HK-2 (cell line): ENCODE measurements at regions not wholly inside any gene's neighbourhood (a gene's known extent, or its start where the extent isn't known, plus 50 kb on each side); places are given as distances from the start of the nearest gene placed in this dataset.
"Not testable (repeated sequence)": the region's sequence is repeated elsewhere in the genome, so short reads cannot be mapped to it uniquely, and the experiment has no call there.

Experiments
- DNase-seq: peaks from one replicate; pipeline ENCODE4 v3.0.0-alpha.2; 2018; ENCODE audit not compliant: unreplicated experiment

DNA sequence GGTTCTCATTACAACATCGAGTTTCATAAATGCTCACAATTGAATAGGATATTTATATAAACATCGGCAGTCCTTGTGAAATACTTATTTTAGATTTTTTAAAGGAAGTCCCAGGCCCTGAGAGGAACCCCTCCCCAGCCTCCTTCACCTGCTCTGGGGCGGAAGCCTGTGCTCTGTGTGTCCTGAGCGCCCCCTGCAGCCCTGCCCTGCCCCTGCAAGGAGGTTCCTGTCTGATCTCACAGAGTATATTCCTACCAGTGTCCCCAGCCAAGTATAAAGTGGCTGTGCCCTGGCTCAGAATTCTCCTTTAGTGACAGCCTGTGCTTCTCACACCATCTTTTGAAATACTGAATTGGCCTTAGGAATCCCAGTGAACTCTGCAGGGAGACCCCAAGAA, 659.5 kb downstream of the TMEM121 start:
- DNase-seq: no peak

DNA sequence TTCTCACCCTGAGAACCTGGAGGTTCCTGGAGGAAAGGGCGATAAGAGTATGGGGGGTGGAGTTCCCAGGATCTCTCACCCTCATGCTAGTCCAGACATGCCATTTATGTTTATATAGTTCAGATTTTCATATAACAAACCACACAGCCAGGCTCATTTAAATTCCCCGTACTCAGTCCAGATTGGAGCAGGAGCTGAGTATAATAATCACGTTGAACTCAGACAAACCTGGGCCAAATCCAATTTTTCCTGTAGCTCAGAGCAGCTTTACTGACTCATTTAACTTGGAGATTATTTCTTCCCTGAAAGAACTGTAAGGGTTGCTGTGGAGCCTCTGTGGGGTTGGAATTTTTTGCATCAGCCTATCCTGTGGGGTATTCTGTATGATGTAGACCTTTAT, 660.8 kb downstream of the TMEM121 start:
- DNase-seq: no peak

DNA sequence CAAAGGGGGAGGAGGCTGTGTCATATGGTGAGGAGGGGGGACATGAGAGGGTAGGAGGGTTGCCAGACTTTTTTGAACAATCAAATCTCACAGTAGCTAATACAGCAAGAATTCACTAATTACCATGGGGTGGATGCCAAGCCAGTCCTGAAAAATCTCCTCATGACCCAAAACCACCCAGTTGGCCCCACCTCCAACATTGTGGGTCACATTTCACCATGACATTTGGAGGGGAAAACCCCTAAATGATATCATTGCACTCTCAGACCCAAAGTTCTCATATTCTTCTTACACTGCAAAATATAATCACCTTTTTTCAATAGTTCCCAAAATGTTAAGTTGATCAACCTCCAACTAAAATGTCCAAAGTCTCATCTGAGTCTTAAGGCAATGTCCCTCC, 666.3 kb downstream of the TMEM121 start:
- DNase-seq: not testable (repeated sequence)

DNA sequence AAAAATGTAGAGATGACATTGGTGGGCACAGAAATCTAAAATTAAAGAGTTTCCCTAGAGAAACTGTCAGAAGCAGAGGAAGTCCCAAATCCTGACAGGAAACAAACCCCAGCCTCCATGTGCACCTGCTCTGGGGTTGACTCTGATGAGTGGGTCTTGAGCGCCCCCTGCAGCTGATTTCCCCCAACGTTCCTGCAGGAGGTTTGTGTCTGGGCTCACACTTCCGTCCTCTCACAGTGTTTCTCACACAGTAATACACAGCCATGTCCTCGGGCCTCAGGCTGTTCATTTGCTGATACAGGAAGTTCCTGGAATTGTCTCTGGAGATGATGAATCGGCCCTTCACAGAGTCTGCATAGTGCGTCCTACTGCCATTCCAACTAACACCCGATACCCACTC, 670.1 kb downstream of the TMEM121 start:
- not testable (repeated sequence) for DNase-seq

DNA sequence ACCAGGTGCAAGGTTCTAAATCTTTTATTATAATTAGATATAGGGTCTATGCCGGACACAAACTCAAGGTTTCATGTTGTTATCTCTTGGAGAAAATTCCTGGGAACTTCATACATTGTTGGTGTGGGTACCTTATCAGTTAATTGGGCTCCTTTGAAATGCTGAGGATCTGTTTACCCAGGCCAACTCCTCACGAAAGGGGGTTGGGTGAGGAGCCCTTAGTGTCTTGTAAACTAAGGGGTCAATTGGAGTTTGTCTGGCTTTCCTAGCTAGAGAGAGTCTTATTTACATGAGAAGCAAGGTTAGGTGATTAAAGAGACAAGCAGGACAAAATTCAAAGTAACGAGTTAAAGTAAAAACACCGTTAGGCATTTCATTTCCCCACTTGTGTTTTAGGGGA, 670.9 kb downstream of the TMEM121 start:
- not testable (repeated sequence) for DNase-seq

DNA sequence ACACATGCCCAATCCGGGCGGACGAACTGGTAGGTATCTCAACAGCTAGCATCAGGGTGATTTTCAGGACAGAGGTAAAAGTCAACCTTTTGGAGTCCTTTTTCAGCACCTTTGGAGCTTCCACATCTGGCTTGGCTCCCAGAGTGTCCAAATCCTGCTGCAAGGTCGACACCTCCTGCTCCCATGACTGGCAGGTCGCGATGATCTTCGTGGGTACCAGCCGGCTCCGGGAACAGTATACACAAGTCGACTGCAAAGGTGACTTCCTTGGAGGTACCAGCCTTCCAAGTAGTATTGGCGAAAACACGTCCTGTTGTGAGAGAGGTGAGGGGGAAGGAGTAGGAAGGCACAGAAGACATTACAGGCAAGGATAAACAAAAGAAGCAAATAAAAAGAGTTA, 672.7 kb downstream of the TMEM121 start:
- DNase-seq: no peak

DNA sequence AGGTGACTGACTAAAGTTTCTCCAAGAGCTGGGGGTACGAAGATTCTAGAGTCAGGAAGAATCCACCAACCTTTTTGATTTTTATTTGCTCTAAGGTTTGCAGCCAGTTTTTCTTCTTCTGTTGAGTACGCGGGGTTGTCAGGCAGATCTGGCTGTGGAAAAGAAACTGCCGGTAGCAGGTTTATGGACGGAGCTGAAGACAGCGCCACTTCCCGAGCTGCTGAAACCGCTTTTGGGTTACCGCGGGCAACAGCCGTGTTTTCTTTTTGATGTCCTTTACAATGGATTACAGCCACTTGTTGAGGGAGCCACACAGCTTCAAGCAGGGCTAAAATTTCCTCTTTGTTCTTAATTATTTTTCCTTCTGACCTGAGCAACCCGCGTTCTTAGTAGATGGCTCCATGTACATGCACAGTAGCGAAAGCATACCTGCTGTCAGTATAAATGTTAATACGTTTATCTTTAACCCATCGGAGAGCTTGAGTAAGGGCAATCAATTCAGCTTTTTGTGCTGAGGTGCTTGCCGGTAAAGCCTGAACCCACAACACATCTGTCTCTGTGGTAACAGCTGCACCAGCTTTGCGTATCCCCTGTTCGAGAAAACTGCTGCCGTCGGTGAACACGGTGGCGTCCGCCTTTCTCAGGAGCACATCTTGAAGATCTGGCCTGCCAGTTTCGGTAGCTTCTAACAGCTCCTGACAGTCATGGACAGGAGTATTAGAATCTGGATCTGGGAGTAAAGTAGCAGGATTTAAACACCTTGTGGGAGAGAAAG, 674.3 kb downstream of the TMEM121 start:
- no peak for DNase-seq

DNA sequence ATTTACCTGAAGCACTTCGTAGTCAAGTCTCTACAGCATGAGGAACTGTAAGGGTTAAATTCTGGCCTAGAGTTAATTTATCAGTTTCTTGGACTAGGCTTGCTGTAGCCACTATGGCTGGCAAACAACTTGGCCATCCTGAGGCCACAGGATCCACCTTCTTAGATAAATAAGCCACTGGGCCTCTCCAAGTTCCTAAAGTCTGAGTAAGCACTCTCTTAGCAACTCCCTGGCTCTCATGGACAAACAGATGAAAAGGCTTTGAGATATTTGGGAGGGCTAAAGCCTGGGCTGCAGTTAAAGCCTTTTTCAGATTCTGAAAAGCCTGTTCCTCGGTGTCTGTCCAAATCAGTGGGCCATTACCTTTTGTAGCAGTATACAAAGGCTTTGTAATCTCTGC, 675.0 kb downstream of the TMEM121 start:
- no peak for DNase-seq

DNA sequence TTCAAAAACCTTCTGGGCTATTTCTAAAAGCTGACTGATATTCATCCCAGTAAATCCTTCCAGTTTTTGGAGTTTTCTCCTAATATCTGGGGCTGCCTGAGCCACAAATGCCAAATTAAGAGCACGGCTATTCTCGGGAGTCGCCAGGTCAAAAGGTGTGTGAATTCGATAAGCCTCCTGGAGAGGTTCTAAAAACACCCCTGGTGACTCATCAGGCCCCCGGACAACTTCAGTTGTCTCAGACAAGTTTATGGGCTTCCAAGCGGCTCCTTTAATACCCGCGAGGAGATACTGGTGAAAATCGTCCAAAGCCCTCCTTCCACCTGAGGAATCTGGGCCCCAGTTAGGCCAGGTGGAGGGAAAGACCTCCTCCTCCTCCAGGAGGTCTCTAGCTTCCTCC, 677.1 kb downstream of the TMEM121 start:
- no peak for DNase-seq

DNA sequence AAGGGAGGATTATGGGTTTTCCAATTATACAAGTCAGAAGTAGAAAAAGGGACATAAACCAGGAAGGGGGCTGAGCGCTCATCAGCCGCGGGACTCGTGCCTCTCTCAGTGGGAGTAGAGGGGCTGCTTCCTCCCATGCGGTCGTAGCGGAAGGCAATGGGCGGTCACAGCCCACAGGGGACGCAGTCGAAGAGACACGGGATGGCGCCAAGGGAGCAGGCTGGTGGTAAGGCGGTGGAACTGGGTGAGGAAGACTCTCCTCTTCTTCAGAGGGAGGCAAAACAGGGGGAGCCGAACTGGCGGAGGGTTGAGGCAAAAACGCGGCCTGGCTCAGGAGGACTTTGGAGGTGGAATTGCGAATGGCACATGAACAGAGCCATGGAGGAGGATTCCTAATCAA, 677.7 kb downstream of the TMEM121 start:
- no peak for DNase-seq

DNA sequence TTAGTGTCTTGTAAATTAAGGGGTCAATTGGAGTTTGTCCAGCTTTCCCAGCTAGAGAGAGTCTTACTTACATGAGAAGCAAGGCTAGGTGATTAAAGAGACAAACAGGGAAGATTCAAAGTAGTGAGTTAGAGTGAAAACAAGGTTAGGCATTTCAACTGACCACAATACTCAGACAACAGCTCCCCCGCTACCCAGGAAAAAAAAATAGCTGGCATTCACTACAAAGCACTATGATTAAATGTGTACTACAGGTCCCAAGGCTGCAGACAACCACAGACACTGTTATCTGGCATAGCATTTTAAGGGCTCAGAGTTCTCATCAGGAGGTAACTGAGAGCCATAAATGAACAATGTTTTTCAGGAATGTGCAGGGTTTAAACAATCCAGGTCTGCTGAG, 680.9 kb downstream of the TMEM121 start:
- DNase-seq: no peak

DNA sequence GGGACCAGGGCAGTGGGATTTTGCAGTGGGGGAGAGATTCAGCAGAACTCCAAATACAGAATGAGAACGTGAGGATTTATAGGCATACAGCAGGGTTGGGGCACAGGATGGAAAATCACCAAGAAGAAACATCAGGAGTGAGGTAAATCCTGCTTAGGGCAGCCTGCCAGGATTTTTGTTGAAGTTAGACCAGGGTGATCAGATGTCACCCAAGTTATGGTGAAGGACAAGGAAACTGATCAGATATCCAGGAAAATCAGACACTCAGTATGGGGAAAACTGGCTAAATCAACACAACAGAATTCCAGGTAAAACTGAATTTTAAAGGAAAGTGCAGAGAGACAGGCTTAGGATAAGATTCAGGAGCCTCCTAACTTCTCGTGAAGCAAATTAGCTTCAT, 682.4 kb downstream of the TMEM121 start:
- no peak for DNase-seq

DNA sequence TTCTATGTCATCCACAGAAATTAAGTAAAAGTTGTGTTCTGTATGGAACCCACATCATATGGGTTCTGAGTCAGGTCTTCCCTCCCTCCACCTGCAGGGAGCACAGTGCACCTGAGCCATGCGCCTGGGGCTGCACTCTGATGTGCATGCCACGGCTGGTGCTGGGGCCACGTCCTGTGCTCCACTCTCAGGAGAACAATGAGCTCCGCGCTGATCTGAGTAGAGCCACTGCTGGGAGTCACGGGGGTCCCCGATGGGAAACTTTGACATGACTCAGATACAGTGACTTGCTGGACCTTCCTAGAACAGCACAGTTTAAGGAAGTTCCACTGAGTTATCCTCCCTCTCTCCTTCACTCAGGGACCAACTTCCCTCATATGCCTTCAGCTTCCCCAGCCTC, 683.4 kb downstream of the TMEM121 start:
- no peak for DNase-seq

DNA sequence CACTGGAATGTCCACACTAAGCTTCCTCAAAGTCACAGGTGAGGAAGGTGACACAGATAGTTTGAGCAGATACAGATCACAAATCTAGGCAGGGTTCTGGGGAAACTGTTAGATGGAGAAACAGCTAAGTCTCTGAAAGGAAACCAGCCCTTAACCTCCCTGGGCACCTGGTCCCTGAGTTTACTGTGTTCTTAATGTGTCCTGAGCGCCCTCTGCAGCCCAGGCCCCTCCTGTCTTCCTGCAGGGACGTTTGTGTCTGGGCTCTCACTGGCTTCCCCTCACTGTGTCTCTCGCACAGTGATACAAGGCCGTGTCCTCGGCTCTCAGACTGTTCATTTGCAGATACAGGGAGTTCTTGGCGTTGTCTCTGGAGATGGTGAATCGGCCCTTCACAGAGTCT, 684.3 kb downstream of the TMEM121 start:
- no peak for DNase-seq

DNA sequence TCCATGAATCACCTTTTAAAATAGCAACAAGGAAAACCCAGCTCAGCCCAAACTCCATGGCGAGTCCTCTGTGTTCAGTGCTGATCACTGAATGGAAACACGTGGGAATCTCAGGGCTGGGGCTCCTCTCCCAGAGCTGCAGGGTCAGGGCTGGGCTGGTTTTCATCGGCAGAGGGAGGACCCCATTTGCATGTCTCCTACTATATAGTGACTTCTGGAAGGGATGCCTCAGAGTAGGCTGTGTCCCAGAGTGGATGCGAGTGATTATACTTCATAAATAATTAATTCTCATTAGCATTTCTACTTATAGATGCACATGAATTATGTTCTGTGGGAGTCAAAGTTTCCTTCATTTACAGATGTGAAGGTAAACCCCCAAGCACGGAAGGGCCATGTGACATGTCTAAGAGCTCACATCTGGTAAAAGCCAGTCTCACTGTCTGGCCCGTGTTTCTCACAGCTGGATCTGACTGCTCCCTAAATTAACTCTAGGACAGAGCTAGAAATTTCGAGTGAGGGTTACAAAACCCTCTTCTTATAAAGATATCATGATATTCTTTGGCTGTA, 685.0 kb downstream of the TMEM121 start:
- no peak for DNase-seq

DNA sequence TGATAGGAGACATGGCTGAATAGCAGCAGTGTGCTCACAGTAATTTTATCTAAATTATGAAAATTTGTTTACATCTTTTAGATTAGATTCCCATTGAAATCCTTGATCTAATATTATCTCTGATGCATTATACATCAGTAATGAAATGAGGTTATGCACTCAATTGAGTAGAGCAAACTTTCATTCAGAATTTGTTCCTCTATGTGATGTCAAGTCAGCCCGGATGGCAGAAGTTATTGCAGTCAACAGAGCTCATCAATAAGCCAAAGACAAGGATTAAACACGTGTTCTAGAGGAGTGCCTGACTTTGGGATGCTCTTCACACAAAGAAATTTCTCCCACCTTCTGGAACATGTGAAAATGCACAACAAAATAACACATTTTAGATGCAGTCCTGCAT, 688.8 kb downstream of the TMEM121 start:
- no peak for DNase-seq

DNA sequence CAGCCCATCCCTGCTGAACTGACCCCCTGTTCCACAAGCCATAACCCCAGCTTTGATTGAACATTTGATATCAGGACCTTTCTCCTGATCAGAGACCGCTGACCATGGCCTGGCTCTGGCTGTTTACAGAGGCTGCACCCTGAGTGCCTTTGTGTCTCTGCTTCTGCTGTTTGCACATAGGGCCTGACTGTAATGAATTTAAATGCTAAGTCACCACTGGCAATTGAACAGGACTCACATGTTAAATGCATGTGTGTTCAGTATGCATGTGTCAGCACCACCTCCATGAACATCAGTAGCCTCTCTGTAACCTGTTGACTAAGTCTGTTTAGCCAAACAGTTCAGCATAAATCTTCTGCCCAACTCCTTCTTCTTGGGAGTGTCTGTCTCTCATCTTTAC, 690.3 kb downstream of the TMEM121 start:
- no peak for DNase-seq

DNA sequence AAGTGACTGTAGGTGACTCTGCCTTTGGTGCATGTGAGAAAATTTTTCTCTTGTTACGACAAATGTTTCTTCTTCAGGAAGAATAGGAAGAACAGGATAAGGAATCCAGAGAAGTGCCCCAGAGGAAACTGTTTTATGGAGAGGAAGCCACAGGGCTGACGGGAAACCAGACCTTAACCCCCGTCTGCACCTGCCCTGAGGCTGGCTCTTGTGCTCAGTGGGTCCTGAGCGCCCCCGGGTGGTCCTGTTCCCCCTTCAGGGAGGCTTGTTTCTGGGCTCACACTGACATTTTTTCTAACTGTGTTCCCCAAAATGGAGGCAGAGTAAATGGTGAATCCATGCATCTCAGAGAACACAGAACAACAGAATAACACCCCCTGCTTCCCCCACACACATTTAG, 691.8 kb downstream of the TMEM121 start:
- DNase-seq: no peak

DNA sequence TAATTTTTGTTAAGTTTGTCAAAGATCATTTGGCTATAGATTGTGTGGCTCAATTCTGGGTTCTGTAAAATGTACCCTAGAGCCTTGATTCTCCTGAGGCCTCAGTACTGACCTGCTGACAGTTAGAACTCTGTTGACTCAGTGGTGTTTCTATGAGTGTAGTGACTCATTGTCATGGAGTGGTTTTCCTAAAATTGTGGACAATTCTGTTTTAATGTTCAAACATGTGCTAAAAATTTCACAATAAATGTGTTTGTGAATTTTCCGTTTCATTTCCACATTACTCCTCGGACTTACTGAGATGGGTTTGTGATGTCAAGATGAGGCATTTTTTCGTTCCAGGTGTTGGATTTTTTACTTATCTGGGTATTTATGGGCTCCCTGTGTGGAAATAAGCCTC, 695.9 kb downstream of the TMEM121 start:
- no peak for DNase-seq

DNA sequence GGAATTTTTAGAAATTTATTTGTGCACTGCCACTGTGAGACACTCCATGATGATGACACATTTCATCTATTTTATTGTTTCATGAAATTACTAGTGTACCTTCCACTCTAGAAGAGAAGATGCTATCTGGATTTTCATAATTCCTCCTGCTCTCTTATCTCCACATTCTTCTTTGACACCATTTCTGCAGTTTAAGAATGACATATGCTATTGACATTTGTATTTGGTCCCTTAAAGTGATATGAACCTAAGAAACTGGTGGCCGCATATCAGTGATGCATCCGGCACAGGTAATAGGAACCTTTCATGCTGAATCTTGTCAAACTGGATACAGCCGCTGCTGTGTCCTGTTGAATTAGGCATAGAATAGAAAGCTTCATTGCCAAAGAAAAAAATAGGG, 696.3 kb downstream of the TMEM121 start:
- no peak for DNase-seq

DNA sequence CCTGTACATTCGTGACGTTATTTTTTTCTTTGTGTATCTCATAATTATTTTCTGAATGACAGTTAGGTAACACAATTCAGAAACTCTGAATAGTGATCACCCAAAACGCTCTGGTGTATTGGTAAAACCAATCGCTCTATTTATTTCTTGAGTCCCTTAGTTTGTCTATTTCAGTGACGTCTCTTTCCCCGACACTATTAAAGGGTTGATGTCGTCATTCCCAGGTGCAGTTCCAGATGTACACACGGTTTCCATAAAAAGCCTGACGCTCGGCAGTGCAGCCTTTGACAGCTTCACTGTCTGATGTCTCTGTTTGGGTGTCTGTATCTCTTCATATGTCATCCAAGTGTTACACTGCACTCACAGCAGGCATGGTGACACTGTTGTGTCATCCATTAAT, 701.4 kb downstream of the TMEM121 start:
- DNase-seq: no peak

DNA sequence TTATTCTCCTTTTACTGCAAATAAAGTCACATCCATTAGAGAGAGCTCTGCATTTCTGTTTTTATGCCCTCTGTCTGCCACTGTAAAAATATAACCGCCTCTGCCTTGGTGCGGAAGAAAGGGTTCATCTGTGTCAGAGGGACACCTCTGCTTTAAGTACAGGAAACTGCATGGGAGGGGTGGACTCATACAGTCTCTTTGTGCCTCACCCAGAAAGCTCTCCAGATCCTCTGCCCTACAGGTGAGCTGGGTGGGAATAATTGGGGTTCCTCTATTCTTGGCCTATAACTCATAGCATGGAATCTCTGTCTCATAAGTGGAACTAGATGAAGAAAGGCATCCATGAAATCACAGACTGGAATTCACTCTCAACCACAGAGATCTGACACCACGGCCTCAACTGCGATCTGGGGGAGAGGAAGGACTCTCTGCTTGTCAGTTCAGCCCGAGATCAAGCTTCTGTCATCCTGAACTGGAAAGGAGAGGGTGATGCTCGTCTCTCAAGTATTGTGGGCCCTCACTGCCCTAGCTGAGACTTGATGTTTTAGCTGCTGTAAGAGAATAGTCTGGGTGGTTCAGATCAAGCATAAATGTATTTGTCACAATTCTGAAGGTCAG, 702.3 kb downstream of the TMEM121 start:
- no peak for DNase-seq

DNA sequence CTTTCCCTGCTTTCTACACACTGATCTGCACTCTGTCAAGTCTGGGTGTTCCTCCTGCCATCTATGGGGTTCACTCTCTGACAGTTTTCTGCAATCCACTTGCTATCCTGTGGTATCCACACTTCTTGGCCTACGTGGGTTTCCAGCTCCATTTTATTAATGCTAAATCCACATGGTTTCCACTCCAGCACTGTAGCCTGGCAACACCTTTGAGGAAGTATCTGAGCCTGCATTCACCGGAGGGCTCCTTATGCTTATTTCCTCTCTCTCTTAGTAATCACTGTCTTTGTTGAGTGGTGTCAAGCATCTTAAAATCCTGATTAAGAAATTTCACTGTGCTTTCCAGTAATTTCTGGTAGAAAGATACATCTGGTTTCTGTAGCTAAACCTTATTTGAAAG, 703.7 kb downstream of the TMEM121 start:
- no peak for DNase-seq

DNA sequence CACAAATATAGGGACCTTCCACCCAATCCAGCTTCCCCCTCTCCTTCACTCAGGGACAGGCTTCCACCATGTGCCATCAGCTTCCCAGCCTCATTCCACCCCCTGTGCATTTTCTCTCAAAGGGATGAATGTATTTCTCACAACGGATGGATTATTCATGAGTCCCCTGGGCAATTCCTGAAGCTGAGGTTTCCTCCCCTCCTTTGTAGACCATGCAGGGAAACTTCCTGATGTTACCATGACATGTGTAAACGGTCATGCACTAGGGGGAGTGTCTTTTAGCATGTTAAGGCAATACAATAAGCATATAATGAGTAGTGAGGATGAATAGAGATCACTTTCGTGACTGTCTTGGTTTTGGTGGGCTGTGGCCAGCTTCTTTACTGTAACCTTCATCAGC, 706.8 kb downstream of the TMEM121 start:
- DNase-seq: not testable (repeated sequence)
